MV-4-11 (cell line): ENCODE measurements at regions not wholly inside any gene's neighbourhood (a gene's known extent, or its start where the extent isn't known, plus 50 kb on each side); places are given as distances from the start of the nearest gene placed in this dataset.

Source experiments
- DNase-seq: peaks from one replicate; lab custom pipeline; 2025; lab: John Stamatoyannopoulos, UW

GRCh38 chr1:239733995-239734394, 347.6 kb downstream of the CHRM3 start:
- DNase-seq, result no peak

DNA sequence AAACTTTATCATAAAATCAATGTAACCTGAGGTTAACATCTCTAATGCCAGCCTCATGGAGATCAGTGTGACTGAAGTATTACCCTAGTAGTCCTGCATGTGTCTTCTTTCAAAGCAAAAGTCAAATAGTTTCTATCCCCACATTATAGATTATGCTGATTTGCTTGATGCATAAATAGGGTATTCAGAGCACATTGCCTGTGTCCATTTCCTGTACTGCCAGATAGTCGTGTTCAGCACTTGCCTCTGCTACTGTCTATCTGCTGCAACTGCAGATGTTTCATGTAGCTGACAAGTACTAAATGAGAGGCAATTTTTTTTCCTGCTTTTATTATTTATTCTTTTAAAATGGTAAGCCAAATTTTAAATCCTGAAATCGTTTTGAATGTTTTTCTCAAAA, 348.7 kb downstream of the CHRM3 start:
- no peak for DNase-seq

DNA sequence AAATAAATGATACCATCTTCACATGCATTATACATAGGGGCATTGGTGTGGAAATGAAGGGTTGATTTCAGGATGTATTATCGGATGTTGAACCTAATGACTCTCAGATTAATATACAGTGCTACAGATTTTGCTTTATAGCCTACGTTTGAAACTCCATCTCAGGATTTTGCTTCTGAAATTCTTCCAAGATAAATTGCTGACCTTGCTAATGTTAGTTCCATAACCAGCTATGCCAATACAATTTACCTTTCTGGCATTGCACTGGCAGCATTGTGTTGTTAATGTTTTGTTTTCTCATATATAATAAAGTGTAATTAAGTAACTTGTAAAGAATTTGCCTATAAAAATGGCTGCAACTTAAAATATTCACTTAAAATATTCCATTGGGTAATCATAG, 350.1 kb downstream of the CHRM3 start:
- no peak for DNase-seq

DNA sequence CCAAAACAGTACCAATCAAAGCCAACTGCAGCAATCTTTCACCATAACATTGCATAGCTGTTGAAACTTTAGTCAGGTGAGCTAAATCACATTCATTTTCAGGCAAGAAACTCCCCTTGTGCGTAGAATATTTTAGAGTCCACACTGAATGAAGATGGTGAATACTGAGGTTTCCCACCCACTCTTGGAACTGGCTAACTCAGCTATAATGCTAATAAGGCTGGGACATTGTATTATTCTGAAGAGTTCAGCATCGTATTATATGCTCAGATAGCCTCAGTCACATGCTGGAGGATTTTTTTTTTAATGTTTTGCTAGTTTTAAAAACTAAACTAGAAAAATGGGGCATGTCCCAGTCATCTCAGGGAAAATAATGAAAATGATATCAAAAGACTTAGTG, 352.3 kb upstream of the FMN2 start:
- no peak for DNase-seq

DNA sequence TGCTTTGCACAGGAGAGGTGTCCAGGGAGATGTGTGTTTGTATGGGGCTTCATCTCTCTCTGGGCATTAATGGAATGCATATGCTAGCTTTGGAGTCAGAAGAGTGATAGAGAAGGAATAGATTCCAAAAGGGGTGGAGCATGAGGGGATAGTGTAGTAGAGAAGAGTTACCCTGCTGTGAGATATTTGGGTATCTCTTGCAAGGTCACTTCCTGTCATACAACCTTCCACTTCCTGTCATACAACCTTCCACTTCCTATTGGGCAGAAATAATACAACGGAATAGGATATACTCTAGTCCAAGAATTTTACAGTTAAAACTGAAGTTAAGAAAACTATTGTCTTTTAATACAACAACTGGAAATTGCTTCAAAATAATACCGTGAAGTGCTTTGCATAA, 351.8 kb upstream of the FMN2 start:
- DNase-seq, result no peak

GRCh38 chr1:239742416-239743109, 349.1 kb upstream of the FMN2 start:
- peak; percentile 63 for DNase-seq

DNA sequence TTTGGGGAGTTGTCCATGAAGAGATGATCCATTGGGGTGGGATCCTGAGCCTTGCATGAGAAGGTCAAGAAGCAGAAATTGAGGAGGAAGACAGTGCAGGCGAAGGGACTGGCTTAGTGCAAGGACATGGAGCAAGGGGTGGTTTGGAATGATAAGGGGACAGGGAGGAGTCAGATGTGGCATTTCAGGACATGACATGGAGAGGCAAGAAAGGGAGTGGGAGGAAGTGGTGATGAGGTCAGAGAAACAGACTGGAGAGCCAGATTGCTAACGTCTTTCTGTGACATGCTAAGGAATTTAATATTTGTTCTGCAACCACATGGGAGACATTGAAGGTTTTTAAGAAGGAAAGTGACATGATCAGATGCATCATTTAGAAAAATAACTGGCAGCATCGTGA, 346.8 kb upstream of the FMN2 start:
- peak; percentile 15 for DNase-seq

- DNase-seq, result no peak
Observed at GRCh38 chr1:239755107-239755912, 336.4 kb upstream of the FMN2 start.

GRCh38 chr1:239757716-239758115, 334.0 kb upstream of the FMN2 start:
- no peak for DNase-seq

DNA sequence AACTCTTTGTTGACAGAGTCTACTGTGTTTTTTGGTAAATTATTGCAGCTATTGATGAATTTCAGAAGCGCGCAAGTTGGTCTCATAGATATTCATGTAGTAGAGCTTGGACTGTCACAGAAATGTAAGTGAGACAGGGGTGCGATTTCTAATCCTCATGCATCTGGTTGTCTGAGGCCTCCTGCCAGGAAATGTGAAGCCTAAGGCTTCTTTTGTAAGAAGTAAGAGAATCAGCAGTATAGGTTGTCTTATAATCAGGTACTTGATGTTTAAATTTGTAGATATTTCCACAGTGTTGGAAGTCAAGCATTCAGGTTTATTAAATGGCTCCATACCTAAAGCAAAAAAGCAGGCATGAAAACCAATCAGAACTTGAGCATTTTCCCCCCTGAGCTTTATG, 332.9 kb upstream of the FMN2 start:
- no peak for DNase-seq

- no peak for DNase-seq
Observed at GRCh38 chr1:239761509-239761908, 330.2 kb upstream of the FMN2 start.

DNA sequence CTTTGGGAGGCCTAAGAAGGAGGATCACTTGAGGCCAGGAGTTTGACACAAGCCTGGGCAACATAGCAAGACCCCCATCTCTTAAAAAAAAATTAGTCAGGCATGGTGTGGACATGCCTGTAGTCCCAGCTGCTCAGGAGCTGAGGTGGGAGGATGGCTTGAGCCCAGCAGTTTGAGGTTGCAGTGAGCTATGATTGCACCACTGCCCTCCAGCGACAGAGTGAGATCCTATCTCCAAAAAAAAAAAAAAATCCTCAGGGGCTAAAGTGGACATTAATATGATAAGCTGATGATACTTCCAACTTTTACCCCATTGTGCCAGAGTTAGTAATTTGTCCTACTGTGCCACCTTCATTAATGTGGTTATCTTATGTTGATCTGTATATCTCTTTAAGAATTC, 327.8 kb upstream of the FMN2 start:
- no peak for DNase-seq

GRCh38 chr1:239764546-239764945, 327.1 kb upstream of the FMN2 start:
- DNase-seq, result no peak

GRCh38 chr1:239765163-239765562, 326.5 kb upstream of the FMN2 start:
- no peak for DNase-seq

DNA sequence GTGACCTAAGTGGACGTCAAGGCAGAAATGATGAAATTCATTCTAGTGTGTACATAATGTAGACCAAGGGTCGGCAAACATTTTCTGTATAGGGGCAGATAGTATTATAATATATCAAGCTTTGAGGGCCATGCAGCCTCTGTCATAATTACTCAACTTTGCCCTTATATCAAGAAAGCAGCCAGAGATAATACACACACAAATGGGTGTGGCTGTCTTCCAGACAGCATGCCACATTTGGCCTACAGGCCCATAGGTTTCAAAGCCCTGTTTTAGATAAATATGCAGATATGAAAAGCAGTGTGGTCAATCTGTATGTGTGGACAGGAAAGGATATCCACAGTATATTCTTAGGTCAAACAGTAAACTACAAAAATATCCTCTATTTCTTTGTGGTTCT, 320.1 kb upstream of the FMN2 start:
- no peak for DNase-seq

GRCh38 chr1:239772446-239772845, 319.2 kb upstream of the FMN2 start:
- no peak for DNase-seq

- no peak for DNase-seq
Observed at GRCh38 chr1:239775466-239775865, 316.2 kb upstream of the FMN2 start.

- DNase-seq, result no peak
Observed at GRCh38 chr1:239778208-239778813, 313.4 kb upstream of the FMN2 start.

DNA sequence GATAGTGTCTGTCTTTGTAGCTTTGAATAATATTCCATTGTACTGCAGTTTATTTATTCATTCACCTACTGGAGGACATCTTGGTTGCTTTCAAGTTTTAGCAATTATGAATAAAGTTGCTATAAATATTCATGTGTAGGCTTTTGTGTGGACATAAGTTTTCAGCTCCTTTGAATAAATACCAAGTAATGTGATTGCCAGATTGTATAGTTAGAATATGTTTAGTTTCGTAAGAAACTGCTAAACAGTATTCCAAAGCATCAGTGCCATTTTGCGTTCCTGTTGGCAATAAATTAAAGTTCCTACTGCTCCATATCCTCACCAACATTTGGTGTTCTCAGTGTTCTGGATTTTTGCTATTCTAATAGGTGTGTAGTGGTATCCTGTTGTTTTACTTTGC, 311.7 kb upstream of the FMN2 start:
- no peak for DNase-seq

DNA sequence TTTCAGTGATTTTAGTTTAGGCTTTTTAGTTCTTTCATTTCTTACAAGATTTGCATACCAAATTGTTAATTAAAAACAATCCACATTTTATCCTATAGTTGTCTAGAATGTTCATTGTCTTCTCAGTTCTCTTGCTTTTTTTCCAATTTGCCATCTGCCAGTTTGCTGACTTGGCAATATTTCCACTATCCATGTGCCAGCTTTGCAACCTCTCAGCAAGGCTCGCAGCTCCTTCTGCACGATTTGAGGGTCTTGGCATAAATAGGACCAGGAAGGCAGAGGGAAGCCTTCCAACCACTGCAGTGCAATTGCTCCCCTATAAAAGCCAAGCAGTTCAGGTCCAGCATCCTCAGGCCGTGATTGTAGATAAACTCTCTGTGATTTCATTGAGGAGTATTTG, 306.8 kb upstream of the FMN2 start:
- DNase-seq, result no peak

DNA sequence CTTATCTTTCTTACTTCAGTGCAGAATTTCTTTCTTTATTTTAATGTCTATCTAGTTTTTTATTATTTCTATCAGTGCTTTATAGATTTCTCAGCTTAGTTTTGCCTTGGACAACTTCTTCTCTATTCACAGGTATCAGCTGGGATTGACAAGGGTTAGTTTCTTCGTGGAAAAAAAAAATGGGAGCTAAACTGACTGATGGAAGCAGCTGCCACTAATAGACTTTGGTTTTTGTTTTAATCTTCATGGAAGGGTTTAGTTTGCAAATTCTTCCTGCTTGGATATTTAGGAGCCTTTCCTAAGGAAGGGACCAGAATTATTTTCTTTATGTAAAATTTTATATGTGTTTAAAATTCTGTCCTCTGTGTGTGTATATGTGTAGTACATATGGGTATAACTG, 306.1 kb upstream of the FMN2 start:
- DNase-seq, result no peak

GRCh38 chr1:239786464-239786863, 305.2 kb upstream of the FMN2 start:
- DNase-seq, result no peak

DNA sequence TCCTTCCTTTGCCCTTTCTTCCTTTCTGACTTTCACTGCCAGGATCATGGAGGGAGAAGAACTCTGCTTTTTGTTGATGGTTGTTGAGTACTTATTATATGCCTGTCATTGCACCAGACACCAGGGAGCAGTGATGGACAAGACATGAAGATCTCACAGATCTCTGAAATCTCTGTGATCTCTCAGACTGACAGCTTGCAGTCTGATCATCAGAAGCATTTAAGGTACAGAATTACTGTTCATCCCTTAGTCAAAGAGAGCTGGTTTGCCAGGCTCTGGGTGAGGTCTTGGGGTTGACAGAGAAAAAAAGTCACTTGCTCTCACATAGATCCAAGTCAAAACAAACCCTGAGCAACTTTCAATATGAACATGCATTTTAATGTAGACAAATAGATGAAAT, 299.5 kb upstream of the FMN2 start:
- no peak for DNase-seq
